BE2C (cell line): ENCODE measurements at regions not wholly inside any gene's neighbourhood (a gene's known extent, or its start where the extent isn't known, plus 50 kb on each side); places are given as distances from the start of the nearest gene placed in this dataset.

Source experiments
- DNase-seq: peaks from one replicate; pipeline ENCODE4 v3.0.0-alpha.2; 2020
- H3K27me3 ChIP-seq: fragments of 250-450 bp; sonication (Bioruptor Pico); 2 replicates; pipeline ENCODE4 v1.5.1; 2020; ENCODE audit warnings: mild to moderate bottlenecking
- H3K36me3 ChIP-seq: fragments of 250-450 bp; sonication (Bioruptor Pico); 2 replicates; pipeline ENCODE4 v1.5.1; 2020; ENCODE audit warnings: mild to moderate bottlenecking
- H3K4me1 ChIP-seq: fragments of 250-450 bp; sonication (Bioruptor Pico); 2 replicates; pipeline ENCODE4 v1.5.1; 2020
- H3K4me3 ChIP-seq: 2 replicates; pipeline ENCODE4 v1.5.1; 2011; ENCODE audit warnings: low read depth, low read length
- H3K9me3 ChIP-seq: fragments of 250-450 bp; sonication (Bioruptor Pico); 2 replicates; pipeline ENCODE4 v1.5.1; 2020
- TF ChIP-seq, protein P1 (sequence below): IDR thresholded peaks from 2 replicates; pipeline ENCODE4 v1.5.1; 2012; ENCODE audit warnings: mild to moderate bottlenecking, low read depth, low read length

DNA sequence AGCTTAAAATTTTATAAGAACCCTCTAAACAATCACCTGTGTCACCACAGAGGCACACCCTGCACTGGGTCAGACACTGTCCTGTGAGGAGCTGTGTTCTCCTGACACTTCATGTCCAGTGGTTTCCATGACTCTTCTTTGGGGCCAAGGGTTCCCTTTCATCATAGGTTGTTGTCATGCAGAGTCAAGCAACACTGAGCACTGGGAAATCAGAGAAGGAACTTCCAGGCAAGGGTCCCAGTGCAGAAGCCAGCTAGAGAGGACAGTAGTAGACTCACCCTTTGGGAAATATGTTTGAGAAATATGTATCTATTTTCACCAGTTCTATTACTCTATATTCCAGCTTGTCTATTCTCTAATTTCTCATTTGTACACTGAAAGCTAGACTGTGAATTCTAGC lies 56.4 kb upstream of the PRSS58 start:
- Histone ChIP-seq H3K4me1 (no peaks in the 10 kb centered on the region), H3K27me3 (no peaks in the 10 kb centered on the region), H3K9me3 (no peaks in the 10 kb centered on the region), H3K36me3 (no peaks in the 10 kb centered on the region), H3K4me3 (no peak overlapping the region)
- DNase-seq: no peak
- TF ChIP-seq, protein P1, sequence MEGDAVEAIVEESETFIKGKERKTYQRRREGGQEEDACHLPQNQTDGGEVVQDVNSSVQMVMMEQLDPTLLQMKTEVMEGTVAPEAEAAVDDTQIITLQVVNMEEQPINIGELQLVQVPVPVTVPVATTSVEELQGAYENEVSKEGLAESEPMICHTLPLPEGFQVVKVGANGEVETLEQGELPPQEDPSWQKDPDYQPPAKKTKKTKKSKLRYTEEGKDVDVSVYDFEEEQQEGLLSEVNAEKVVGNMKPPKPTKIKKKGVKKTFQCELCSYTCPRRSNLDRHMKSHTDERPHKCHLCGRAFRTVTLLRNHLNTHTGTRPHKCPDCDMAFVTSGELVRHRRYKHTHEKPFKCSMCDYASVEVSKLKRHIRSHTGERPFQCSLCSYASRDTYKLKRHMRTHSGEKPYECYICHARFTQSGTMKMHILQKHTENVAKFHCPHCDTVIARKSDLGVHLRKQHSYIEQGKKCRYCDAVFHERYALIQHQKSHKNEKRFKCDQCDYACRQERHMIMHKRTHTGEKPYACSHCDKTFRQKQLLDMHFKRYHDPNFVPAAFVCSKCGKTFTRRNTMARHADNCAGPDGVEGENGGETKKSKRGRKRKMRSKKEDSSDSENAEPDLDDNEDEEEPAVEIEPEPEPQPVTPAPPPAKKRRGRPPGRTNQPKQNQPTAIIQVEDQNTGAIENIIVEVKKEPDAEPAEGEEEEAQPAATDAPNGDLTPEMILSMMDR: no peak

DNA sequence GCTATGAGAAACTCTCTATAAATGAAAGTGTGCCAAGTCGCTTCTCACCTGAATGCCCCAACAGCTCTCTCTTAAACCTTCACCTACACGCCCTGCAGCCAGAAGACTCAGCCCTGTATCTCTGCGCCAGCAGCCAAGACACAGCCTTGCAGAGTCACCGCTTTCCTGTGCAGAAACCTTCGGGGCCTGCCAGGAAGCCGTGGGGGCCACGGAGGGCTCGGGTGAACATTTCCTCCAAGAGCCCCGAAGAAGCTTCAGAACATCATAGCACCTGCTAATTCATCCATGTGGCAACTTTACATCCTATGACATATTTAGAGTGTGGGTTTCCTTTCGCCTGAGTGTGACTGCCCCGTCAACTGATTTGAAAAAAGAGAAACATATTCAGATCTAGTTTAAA lies 55.7 kb upstream of the PRSS58 start:
- no peaks in the 10 kb centered on the region for H3K4me1 ChIP-seq
- no peaks in the 10 kb centered on the region for H3K27me3 ChIP-seq
- no peaks in the 10 kb centered on the region for H3K36me3 ChIP-seq
- TF ChIP-seq, protein P1: no peak
- no peak overlapping the region for H3K4me3 ChIP-seq
- no peak for DNase-seq
- H3K9me3 ChIP-seq: no peaks in the 10 kb centered on the region

DNA sequence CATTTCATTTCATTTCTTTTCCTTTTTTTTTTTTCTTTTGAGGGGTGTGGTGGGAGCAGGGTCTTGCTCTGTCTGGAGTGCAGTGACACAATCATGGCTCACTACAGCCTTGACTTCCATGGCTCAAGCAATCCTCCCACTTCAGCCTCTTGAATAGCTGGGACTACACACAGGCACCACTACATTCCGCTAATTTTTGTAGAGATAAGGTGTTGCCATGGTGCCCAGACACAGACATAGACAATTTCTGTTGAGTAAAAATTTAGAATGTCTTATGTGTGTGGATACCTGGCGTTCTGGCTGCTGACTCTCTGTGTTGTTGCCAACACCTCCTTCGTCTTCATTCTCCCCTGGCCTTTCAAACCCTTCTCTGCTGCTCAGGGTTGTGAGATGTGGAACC lies 54.0 kb upstream of the PRSS58 start:
- no peak overlapping the region for H3K4me3 ChIP-seq
- H3K4me1 ChIP-seq: no peaks in the 10 kb centered on the region
- TF ChIP-seq, protein P1: no peak
- DNase-seq: no peak
- no peaks in the 10 kb centered on the region for H3K36me3 ChIP-seq
- no peaks in the 10 kb centered on the region for H3K27me3 ChIP-seq
- H3K9me3 ChIP-seq: no peaks in the 10 kb centered on the region

DNA sequence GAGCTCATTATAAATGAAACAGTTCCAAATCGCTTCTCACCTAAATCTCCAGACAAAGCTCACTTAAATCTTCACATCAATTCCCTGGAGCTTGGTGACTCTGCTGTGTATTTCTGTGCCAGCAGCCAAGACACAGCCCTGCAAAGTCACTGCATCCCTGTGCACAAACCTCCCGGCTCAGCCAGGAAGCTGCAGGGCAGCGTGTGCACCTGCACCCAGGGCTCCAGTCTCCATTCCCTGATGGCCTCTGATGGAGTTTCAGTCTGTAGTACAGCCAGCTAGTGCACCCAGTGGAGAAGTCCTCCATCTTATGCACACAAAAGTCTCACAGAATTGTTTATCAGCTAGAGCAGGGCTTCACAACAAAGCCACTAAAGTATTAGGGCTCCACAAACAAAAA lies 51.1 kb upstream of the PRSS58 start:
- no peak for DNase-seq
- Histone ChIP-seq H3K27me3 (no peaks in the 10 kb centered on the region), H3K9me3 (no peaks in the 10 kb centered on the region), H3K4me3 (no peak overlapping the region), H3K36me3 (no peaks in the 10 kb centered on the region), H3K4me1 (no peaks in the 10 kb centered on the region)
- TF ChIP-seq, protein P1: no peak

DNA sequence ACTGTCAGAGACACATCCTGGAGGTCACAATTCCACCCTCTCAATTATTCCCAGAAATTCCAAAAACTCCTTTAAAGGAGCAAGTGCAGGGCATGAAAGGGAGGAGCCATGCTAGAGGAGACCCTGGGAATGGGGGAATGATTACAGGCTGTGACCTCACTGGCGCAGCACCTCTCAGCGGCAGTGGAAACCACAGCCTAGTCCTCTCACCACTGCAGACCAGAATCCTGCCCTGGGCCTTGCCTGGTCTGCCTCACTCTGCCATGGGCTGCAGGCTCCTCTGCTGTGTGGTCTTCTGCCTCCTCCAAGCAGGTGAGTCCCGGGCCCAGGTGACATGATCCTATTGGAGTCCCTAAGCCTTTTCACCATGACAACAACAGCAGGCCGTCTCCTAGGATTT lies 50.5 kb upstream of the PRSS58 start:
- Histone ChIP-seq H3K36me3 (no peaks in the 10 kb centered on the region), H3K4me1 (no peaks in the 10 kb centered on the region), H3K9me3 (no peaks in the 10 kb centered on the region), H3K27me3 (no peaks in the 10 kb centered on the region), H3K4me3 (no peak overlapping the region)
- TF ChIP-seq, protein P1: no peak
- DNase-seq: no peak
